BJ (cell line): ENCODE measurements at regions not wholly inside any gene's neighbourhood (a gene's known extent, or its start where the extent isn't known, plus 50 kb on each side); places are given as distances from the start of the nearest gene placed in this dataset.

Experiments
- CTCF ChIA-PET: fragments of 350-600 bp; formaldehyde crosslinking; extraction: SDS; loops from one replicate; lab custom pipeline; 2021; ENCODE audit warnings: antibody characterized with exemption, inconsistent platforms; lab: Yijun Ruan, JAX
- POLR2A ChIA-PET: fragments of 300-600 bp; sonication (Branson Sonifier 250); formaldehyde crosslinking; extraction: SDS; loops from one replicate; lab custom pipeline; 2021; ENCODE audit warnings: antibody characterized with exemption; lab: Charles Lee
- DNase-seq: peaks from one replicate; pipeline ENCODE4 v3.0.0-alpha.2; 2011; ENCODE audit warnings: low read depth
- H3K27me3 ChIP-seq: 2 replicates; pipeline ENCODE4 v1.6.0; 2011; ENCODE audit warnings: low read length; ENCODE audit not compliant: control insufficient read depth, insufficient read depth
- H3K36me3 ChIP-seq: 2 replicates; pipeline ENCODE4 v1.5.1; 2011; ENCODE audit warnings: low read length; ENCODE audit not compliant: control insufficient read depth, insufficient read depth
- H3K4me3 ChIP-seq: 2 replicates; pipeline ENCODE4 v1.5.1; 2011; ENCODE audit warnings: low read depth, mild to moderate bottlenecking, control low read depth, low read length
- TF ChIP-seq, protein P1 (sequence below): IDR thresholded peaks from 2 replicates; pipeline ENCODE4 v1.5.1; 2011; ENCODE audit warnings: low read depth, mild to moderate bottlenecking, control low read depth, inconsistent platforms, low read length, moderate library complexity; ENCODE audit not compliant: insufficient read depth

DNA sequence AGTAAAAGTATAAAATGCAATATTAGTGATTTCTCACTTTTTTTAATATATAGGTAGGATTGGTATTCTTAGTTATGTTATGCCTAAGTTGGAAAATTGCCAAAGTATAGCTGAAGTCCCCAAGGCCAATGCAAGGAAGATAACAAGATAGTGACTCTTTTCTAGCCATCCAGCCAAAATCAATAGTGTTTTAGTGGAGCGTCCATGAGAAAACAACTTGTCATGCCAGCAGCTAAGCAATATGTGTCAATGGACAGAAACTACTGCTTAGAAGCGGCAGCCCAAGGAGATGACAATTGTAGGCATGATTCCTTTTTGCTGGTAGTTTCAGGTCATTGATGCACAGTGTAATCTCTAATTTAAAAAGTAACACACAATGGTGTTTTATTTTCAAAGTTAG, 1444.6 kb downstream of the SUCLG1 start:
- ChIA-PET POLR2A (no interaction called here), CTCF (no interaction called here)
- Histone ChIP-seq H3K36me3 (no peaks in the 10 kb centered on the region), H3K27me3 (no peaks in the 10 kb centered on the region), H3K4me3 (no peak overlapping the region)
- DNase-seq = no peak
- TF ChIP-seq, protein P1, sequence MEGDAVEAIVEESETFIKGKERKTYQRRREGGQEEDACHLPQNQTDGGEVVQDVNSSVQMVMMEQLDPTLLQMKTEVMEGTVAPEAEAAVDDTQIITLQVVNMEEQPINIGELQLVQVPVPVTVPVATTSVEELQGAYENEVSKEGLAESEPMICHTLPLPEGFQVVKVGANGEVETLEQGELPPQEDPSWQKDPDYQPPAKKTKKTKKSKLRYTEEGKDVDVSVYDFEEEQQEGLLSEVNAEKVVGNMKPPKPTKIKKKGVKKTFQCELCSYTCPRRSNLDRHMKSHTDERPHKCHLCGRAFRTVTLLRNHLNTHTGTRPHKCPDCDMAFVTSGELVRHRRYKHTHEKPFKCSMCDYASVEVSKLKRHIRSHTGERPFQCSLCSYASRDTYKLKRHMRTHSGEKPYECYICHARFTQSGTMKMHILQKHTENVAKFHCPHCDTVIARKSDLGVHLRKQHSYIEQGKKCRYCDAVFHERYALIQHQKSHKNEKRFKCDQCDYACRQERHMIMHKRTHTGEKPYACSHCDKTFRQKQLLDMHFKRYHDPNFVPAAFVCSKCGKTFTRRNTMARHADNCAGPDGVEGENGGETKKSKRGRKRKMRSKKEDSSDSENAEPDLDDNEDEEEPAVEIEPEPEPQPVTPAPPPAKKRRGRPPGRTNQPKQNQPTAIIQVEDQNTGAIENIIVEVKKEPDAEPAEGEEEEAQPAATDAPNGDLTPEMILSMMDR = no peak

DNA sequence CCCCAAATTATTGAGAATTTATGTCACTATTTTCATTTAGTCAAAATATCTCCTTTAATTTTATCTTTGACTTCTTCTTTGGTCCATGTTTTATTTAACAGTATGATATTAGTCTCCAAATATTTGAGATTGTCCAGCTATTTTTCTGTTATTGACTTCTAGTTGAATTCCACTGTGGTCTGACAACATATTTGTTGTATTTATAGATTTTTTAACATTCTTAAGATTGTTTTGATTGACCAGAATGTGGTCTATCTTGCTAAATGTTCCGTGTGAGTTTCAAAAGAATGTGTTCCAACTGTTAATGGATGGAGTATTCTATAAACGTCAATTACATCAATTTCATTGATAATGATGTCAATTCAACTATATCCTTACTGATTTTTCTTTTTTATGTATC, 1452.1 kb downstream of the SUCLG1 start:
- Histone ChIP-seq H3K4me3 (no peak overlapping the region), H3K36me3 (no peaks in the 10 kb centered on the region), H3K27me3 (no peaks in the 10 kb centered on the region)
- TF ChIP-seq, protein P1 = no peak
- ChIA-PET CTCF (no interaction called here), POLR2A (no interaction called here)
- no peak for DNase-seq

DNA sequence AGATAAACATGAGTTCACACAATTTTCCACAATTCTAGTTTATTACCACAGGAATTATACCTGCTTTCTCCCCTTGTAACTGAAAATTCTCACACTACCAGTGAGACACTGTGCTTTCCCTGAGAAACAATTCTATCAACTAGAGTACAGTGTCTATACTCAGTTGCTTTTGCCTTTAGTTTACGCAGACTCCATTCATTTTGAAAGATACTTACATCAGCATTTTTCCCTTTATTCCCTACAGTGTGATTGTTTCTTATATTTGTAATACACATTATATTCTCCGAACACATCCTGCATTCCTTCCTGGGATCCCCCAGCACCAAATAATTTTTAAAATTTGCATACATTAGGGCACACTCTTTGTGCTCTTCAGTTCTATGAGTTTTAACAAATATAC, 1455.5 kb downstream of the SUCLG1 start:
- Histone ChIP-seq H3K27me3 (no peaks in the 10 kb centered on the region), H3K36me3 (no peaks in the 10 kb centered on the region), H3K4me3 (no peak overlapping the region)
- DNase-seq = no peak
- TF ChIP-seq, protein P1 = no peak
- CTCF ChIA-PET = interaction anchor here (0.5 kb wide), 1 partner anchor 13 kb away, joined by 3 read pairs; no protein-coding TSS in a partner anchor
- POLR2A ChIA-PET = no interaction called here

DNA sequence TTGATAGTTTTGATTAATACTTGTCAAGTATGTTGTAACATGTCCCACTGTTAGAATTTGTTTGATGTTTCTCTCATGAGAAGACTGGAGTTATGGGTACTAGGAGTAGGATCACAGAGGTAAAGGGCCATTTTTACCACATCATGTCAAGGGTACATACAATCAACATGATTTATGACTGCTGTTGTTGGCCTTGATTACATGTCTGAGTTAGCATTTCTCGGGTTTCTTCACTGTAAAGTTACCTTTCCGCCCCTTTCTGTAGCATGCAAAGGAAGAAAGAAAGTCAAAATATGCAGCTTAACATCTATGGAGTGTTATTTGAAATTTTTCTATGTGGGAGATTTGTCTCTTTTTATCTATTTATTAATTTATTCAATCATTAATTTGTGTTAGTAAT, 1456.4 kb downstream of the SUCLG1 start:
- H3K36me3 ChIP-seq = no peaks in the 10 kb centered on the region

DNA sequence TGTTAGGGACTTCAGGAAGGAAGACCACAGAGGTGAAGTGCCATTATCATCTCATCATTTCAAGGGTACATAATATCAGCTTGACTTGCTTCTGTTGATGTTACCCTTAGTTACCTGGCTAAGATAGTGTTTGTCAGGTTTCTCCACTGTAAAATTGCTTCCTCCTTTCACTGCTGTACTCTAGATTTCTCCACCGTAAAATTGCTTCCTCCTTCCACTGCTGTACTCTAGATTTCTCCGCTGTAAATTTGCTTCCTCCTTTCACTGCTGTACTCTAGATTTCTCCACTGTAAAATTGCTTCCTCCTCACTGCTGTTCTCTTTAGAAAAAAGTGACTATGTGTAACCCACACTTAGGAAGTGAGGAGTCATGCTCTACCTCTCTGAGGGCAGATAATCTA, 1460.3 kb downstream of the SUCLG1 start:
- TF ChIP-seq, protein P1 = no peak
- Histone ChIP-seq H3K36me3 (no peaks in the 10 kb centered on the region), H3K4me3 (no peak overlapping the region), H3K27me3 (no peaks in the 10 kb centered on the region)
- DNase-seq = no peak
- POLR2A ChIA-PET = no interaction called here
- CTCF ChIA-PET = no interaction called here

More for the DNA sequence above, 1456.4 kb downstream of the SUCLG1 start:
- CTCF ChIA-PET = no interaction called here
- no peak for DNase-seq
- TF ChIP-seq, protein P1 = no peak
- Histone ChIP-seq H3K27me3 (no peaks in the 10 kb centered on the region), H3K4me3 (no peak overlapping the region)
- POLR2A ChIA-PET = no interaction called here
